ENCODE measurements at regions not wholly inside any gene's neighbourhood (a gene's known extent, or its start where the extent isn't known, plus 50 kb on each side); places are given as distances from the start of the nearest gene placed in this dataset.

GRCh38 chr10:3871424-3871996 lies 86.5 kb upstream of the KLF6 start:
- no peak for FAIRE-seq
- DNase-seq (ENCODE audit: low spot score) = no peak

GRCh38 chr10:3869036-3869435 lies 84.0 kb upstream of the KLF6 start:
- FAIRE-seq (no peak), DNase-seq (ENCODE audit: low spot score) (no peak)

GRCh38 chr10:3868271-3868664 lies 83.3 kb upstream of the KLF6 start:
- no peak for DNase-seq (ENCODE audit: low spot score)
- FAIRE-seq = no peak

- no peak for DNase-seq (ENCODE audit: low spot score)
- no peak for FAIRE-seq
These were observed 82.7 kb upstream of the KLF6 start for GRCh38 chr10:3867454-3868270.

GRCh38 chr10:3866332-3866731 lies 81.3 kb upstream of the KLF6 start:
- no peak for DNase-seq (ENCODE audit: low spot score)
- FAIRE-seq = no peak

- DNase-seq (ENCODE audit: low spot score) (peak; percentile 23), FAIRE-seq (peak; percentile 74)
These were observed 80.6 kb upstream of the KLF6 start for GRCh38 chr10:3865565-3865964.

- DNase-seq (ENCODE audit: low spot score) = peak; percentile 98
- FAIRE-seq = peak; percentile 93
These were observed 76.8 kb upstream of the KLF6 start for GRCh38 chr10:3861795-3862194.

- DNase-seq (ENCODE audit: low spot score) (no peak), FAIRE-seq (no peak)
These were observed 73.2 kb upstream of the KLF6 start for GRCh38 chr10:3858051-3858845.

GRCh38 chr10:3857318-3857717 lies 72.3 kb upstream of the KLF6 start:
- FAIRE-seq (no peak), DNase-seq (ENCODE audit: low spot score) (no peak)

GRCh38 chr10:3856593-3856992 lies 71.6 kb upstream of the KLF6 start:
- FAIRE-seq (no peak), DNase-seq (ENCODE audit: low spot score) (no peak)

GRCh38 chr10:3853547-3854303 lies 68.7 kb upstream of the KLF6 start:
- FAIRE-seq = no peak
- DNase-seq (ENCODE audit: low spot score) = peak; percentile 12

- DNase-seq (ENCODE audit: low spot score) (peak; percentile 26), FAIRE-seq (no peak)
These were observed 68.0 kb upstream of the KLF6 start for GRCh38 chr10:3853016-3853415.

- FAIRE-seq = peak; percentile 99
- DNase-seq (ENCODE audit: low spot score) = peak; percentile 100
These were observed 67.3 kb upstream of the KLF6 start for GRCh38 chr10:3852147-3852904.

- FAIRE-seq (no peak), DNase-seq (ENCODE audit: low spot score) (peak; percentile 97)
These were observed 66.3 kb upstream of the KLF6 start for GRCh38 chr10:3850999-3851937.

- FAIRE-seq = peak; percentile 84
- peak; percentile 53 for DNase-seq (ENCODE audit: low spot score)
These were observed 64.0 kb upstream of the KLF6 start for GRCh38 chr10:3848775-3849635.

GRCh38 chr10:3848005-3848774 lies 63.2 kb upstream of the KLF6 start:
- FAIRE-seq (no peak), DNase-seq (ENCODE audit: low spot score) (no peak)

- DNase-seq (ENCODE audit: low spot score) = no peak
- FAIRE-seq = no peak
These were observed 61.7 kb upstream of the KLF6 start for GRCh38 chr10:3846736-3847135.

- DNase-seq (ENCODE audit: low spot score) = no peak
- no peak for FAIRE-seq
These were observed 59.5 kb upstream of the KLF6 start for GRCh38 chr10:3844491-3845025.
